Tibial artery (tissue), 4 donors: ENCODE measurements at regions not wholly inside any gene's neighbourhood (a gene's known extent, or its start where the extent isn't known, plus 50 kb on each side); places are given as distances from the start of the nearest gene placed in this dataset.

Source experiments
- DNase-seq, 2 donors: peaks; one replicate each; pipeline ENCODE4 v3.0.0-alpha.2; 2019
- H3K27ac ChIP-seq, 2 donors: fragments of 200-600 bp; sonication (generic) in 1 of 2; 1 replicate in 1 of 2; 2 replicates in 1 of 2; pipeline ENCODE4 v1.5.1; 2018 to 2019; ENCODE audit warnings: mild to moderate bottlenecking in 1 of 2
- H3K27me3 ChIP-seq, 2 donors: fragments of 200-600 bp; sonication (generic) in 1 of 2; one replicate each; pipeline versions ENCODE4 v1.5.1 to v1.6.0; 2016 to 2019
- H3K36me3 ChIP-seq, 3 donors: fragments of 200-600 bp; sonication (generic) in 2 of 3; one replicate each; pipeline ENCODE4 v1.5.1; 2016 to 2019; ENCODE audit warnings: mild to moderate bottlenecking in 2 of 3
- H3K4me1 ChIP-seq, 4 donors: fragments of 200-600 bp; sonication (generic) in 2 of 4; 1 replicate in 3 of 4; 2 replicates in 1 of 4; pipeline ENCODE4 v1.5.1; 2016 to 2019
- H3K4me3 ChIP-seq, 2 donors: fragments of 200-600 bp; sonication (generic) in 1 of 2; 1 replicate in 1 of 2; 2 replicates in 1 of 2; pipeline ENCODE4 v1.5.1; 2018 to 2019; ENCODE audit warnings: mild to moderate bottlenecking in 2 of 2
- H3K9me3 ChIP-seq, 3 donors: fragments of 200-600 bp; sonication (generic) in 1 of 3; one replicate each; pipeline ENCODE4 v1.5.1; 2016 to 2019
- intact Hi-C: fragments of 100-400 bp; cut with DNase I; formaldehyde crosslinking; loops from one replicate; pipeline ENCODE4 v1.15.0; 2023; ENCODE audit warnings: low total_unique reads
- TF ChIP-seq, protein P1 (sequence below), 2 experiments: fragments of 200-600 bp in 1 of 2; fragments of 450-650 bp in 1 of 2; IDR thresholded peaks; one replicate each; pipeline ENCODE4 v1.5.1; 2017 to 2019; ENCODE audit warnings: antibody characterized with exemption in 2 of 2, mild to moderate bottlenecking in 1 of 2, moderate library complexity in 1 of 2

DNA sequence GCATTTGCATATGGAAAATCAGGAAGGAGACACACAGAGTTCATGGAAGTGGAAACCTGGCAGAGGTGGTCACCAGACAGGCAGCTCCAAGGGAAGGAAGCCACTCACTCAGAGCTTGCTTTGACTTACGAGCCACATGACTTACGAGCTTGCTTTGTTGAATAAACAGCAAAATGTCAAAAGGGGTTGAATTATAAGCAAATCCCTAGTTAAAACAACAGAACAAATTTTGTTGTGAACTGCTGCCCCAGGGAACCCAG lies 164.3 kb downstream of the SYK start:
- TF ChIP-seq, protein P1, sequence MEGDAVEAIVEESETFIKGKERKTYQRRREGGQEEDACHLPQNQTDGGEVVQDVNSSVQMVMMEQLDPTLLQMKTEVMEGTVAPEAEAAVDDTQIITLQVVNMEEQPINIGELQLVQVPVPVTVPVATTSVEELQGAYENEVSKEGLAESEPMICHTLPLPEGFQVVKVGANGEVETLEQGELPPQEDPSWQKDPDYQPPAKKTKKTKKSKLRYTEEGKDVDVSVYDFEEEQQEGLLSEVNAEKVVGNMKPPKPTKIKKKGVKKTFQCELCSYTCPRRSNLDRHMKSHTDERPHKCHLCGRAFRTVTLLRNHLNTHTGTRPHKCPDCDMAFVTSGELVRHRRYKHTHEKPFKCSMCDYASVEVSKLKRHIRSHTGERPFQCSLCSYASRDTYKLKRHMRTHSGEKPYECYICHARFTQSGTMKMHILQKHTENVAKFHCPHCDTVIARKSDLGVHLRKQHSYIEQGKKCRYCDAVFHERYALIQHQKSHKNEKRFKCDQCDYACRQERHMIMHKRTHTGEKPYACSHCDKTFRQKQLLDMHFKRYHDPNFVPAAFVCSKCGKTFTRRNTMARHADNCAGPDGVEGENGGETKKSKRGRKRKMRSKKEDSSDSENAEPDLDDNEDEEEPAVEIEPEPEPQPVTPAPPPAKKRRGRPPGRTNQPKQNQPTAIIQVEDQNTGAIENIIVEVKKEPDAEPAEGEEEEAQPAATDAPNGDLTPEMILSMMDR (IDR thresholded peaks at IDR 0.05), result no peak
- peak overlapping the region in 1 of 2 donors; percentile 63 for H3K27ac ChIP-seq
- peaks cover 0 to 18% (median 0%) of the 10 kb centered on the region in 4 donors for H3K4me1 ChIP-seq
- H3K36me3 ChIP-seq, result no peaks in the 10 kb centered on the region
- no peak for DNase-seq
- H3K9me3 ChIP-seq, result no peaks in the 10 kb centered on the region
- H3K4me3 ChIP-seq, result no peak overlapping the region
- peaks cover 0 to 12% of the 10 kb centered on the region in 2 donors for H3K27me3 ChIP-seq
- intact Hi-C loops, result no loop called here

DNA sequence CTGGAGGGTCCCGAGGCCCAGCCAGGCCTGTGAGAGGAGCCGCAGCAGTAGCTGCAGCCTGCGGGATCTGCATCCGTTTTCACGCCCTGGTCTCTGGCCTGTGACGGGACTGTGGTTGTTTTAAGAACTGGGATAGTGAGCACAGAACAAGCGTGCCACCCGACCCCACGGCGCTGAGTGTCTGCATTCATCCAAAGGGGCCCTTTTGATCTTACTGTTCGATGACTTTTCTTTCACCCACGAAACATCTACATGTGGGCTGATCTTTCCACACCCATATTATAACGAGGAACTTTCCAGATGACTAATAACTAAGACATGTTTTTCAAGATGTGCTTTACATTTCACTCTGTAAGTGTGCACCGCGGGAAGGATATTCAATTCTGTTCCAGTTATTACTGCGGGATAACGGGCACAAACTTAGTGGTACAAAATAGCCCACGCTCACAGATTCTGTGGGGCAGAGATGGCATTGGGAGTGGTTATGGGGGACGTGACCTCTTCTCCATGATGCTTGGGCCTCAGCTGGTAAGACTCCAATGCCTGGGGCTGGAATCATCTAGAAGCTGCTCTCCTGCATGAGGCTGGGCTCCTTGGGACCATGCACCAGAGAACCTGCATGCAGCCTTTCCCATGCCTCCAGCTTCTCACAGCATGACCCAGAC lies 165.0 kb downstream of the SYK start:
- Histone ChIP-seq H3K27me3 (peaks cover 0 to 12% of the 10 kb centered on the region in 2 donors), H3K36me3 (no peaks in the 10 kb centered on the region), H3K4me3 (no peak overlapping the region), H3K27ac (no peak overlapping the region), H3K4me1 (peaks cover 0 to 14% (median 0%) of the 10 kb centered on the region in 4 donors), H3K9me3 (no peaks in the 10 kb centered on the region)
- intact Hi-C loops, result no loop called here
- DNase-seq, result no peak
- TF ChIP-seq, protein P1 (IDR thresholded peaks at IDR 0.05), result no peak

DNA sequence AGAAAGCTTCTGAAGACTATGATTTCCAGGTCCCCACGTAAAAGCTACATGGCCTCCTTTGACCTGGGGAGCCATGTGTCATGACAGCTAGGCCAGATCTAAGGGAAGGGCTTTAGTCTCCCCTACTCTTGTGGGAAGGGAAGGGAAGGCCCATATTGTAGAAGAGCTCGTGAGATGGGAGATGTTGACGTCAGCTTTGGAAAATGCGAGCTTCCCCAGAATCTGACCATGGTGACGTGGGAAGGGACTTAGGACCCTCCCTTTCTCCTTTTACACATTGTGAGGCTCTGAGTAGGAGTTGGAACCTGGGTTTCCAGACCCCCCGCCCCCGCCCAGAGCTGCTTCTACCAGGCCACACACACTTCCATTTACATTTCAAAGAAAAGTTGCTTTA lies 165.5 kb downstream of the SYK start:
- no peaks in the 10 kb centered on the region for H3K9me3 ChIP-seq
- no peak overlapping the region for H3K4me3 ChIP-seq
- no peak for DNase-seq
- peaks cover 0 to 12% of the 10 kb centered on the region in 2 donors for H3K27me3 ChIP-seq
- intact Hi-C loops, result no loop called here
- no peaks in the 10 kb centered on the region for H3K36me3 ChIP-seq
- TF ChIP-seq, protein P1 (IDR thresholded peaks at IDR 0.05), result no peak
- peaks cover 0 to 11% (median 0%) of the 10 kb centered on the region in 4 donors for H3K4me1 ChIP-seq
- no peak overlapping the region for H3K27ac ChIP-seq

DNA sequence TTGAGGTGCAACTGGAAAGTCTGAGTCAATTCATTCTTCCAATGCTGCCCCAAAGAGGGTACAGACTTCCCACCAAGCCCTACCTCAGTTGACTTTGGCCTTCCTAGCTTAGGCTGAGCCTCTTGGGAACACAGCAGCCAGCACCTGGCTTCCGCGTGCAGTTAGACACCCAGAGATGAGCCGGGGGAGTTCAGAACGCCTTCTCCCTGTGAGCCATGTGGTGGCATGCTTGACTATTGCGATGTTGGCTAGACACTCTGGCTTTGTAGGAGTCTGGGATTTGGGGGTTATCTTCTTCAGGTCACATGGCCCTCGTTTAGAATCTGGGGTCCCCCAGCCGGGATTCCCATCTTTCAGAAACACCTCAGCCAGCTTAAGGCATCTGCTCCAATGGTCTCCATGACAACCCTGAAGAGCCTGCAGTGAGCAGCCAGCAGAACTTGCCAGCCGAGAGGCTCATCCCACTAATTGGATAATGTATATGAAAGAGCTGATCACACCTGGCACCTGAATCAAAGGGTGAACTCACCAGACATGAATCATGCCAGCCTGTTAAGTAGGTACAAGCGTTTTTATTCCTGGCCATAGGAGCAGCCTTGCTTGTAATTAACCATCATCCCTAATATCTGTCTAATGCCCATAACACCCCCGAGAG lies 167.5 kb downstream of the SYK start:
- DNase-seq, result no peak
- no peaks in the 10 kb centered on the region for H3K9me3 ChIP-seq
- intact Hi-C loops, result no loop called here
- peaks cover 0 to 21% (median 3%) of the 10 kb centered on the region in 4 donors for H3K4me1 ChIP-seq
- TF ChIP-seq, protein P1 (IDR thresholded peaks at IDR 0.05), result no peak
- H3K4me3 ChIP-seq, result no peak overlapping the region
- peaks cover 0 to 12% of the 10 kb centered on the region in 2 donors for H3K27me3 ChIP-seq
- no peaks in the 10 kb centered on the region for H3K36me3 ChIP-seq
- H3K27ac ChIP-seq, result no peak overlapping the region

DNA sequence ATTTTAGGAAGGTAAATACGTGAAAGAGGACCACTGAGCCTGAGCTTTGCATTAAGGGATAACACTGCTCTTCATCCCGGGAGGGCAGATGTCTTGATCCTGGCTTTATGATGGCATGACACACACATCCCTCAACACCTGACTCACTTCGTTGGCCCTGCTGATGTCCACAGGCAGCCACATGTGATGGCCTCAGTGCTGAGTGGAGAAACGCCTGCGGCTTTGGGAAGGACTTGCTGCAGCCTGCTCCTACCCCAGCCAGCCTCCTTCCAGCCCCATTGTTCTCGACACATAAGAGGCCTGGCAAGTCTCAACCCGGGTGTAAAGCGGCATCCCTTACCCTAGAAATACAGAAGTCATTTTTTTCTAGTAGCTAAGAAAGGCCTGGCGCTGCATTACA lies 169.0 kb downstream of the SYK start:
- Histone ChIP-seq H3K4me3 (no peak overlapping the region), H3K9me3 (no peaks in the 10 kb centered on the region), H3K36me3 (no peaks in the 10 kb centered on the region), H3K4me1 (peaks cover 0 to 16% (median 3%) of the 10 kb centered on the region in 4 donors), H3K27ac (no peak overlapping the region), H3K27me3 (peaks cover 0 to 9% of the 10 kb centered on the region in 2 donors)
- TF ChIP-seq, protein P1 (IDR thresholded peaks at IDR 0.05), result no peak
- no peak for DNase-seq
- intact Hi-C loops, result no loop called here
